IPS-18a (cell line): ENCODE measurements at regions not wholly inside any gene's neighbourhood (a gene's known extent, or its start where the extent isn't known, plus 50 kb on each side); places are given as distances from the start of the nearest gene placed in this dataset.

Experiments used
- H3K27ac ChIP-seq: one replicate; pipeline ENCODE4 v1.5.1; 2013; ENCODE audit warnings: low read length
- H3K27me3 ChIP-seq: one replicate; pipeline ENCODE4 v1.6.1; 2013; ENCODE audit warnings: mild to moderate bottlenecking, low read length; ENCODE audit not compliant: control insufficient read depth, insufficient read depth
- H3K36me3 ChIP-seq: one replicate; pipeline ENCODE4 v1.6.1; 2013; ENCODE audit warnings: low read depth, low read length; ENCODE audit not compliant: control insufficient read depth
- H3K4me1 ChIP-seq: one replicate; pipeline ENCODE4 v1.6.1; 2013; ENCODE audit warnings: low read depth, low read length; ENCODE audit not compliant: control insufficient read depth
- H3K4me3 ChIP-seq: one replicate; pipeline ENCODE4 v1.5.1; 2013; ENCODE audit warnings: low read length
- H3K9ac ChIP-seq: one replicate; pipeline ENCODE4 v1.6.1; 2013; ENCODE audit warnings: mild to moderate bottlenecking, low read length, moderate library complexity
- H3K9me3 ChIP-seq: one replicate; pipeline ENCODE4 v1.6.1; 2013; ENCODE audit warnings: low read depth, low read length; ENCODE audit not compliant: control insufficient read depth

DNA sequence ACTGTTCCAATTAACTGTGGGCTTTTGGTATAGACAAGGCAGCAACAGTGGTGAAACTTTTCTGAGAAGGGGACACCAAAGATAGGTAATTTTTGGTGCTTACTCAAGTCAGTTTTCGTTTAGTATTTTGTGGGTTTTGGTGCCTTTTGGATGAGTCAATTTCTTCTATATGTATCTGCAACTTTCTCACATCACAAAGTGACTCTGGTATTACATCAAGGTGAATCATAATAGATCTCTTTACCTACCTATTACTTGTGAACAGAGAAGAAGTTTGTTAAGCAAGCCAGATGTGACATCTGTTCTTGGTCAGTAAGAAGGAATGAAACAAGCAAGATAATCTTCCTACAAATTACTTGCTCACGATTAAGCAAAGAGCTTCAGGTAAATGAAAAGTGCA lies 732.4 kb upstream of the DPPA4 start:
- H3K4me1 ChIP-seq, result no peaks in the 10 kb centered on the region
- no peaks in the 10 kb centered on the region for H3K27me3 ChIP-seq
- H3K9me3 ChIP-seq, result peaks cover 16% of the 10 kb centered on the region
- no peak overlapping the region for H3K9ac ChIP-seq
- no peaks in the 10 kb centered on the region for H3K36me3 ChIP-seq
- H3K4me3 ChIP-seq, result no peak overlapping the region
- no peak overlapping the region for H3K27ac ChIP-seq

- no peak overlapping the region for H3K4me3 ChIP-seq
- peaks cover 16% of the 10 kb centered on the region for H3K9me3 ChIP-seq
- no peak overlapping the region for H3K27ac ChIP-seq
- H3K27me3 ChIP-seq, result no peaks in the 10 kb centered on the region
- H3K9ac ChIP-seq, result no peak overlapping the region
- no peaks in the 10 kb centered on the region for H3K36me3 ChIP-seq
- no peaks in the 10 kb centered on the region for H3K4me1 ChIP-seq
Observed at GRCh38 chr3:110070161-110070916, 733.0 kb upstream of the DPPA4 start.

GRCh38 chr3:110074095-110074494 lies 736.7 kb upstream of the DPPA4 start:
- H3K27ac ChIP-seq, result no peak overlapping the region
- no peak overlapping the region for H3K9ac ChIP-seq
- no peaks in the 10 kb centered on the region for H3K36me3 ChIP-seq
- H3K4me3 ChIP-seq, result no peak overlapping the region
- peaks cover 16% of the 10 kb centered on the region for H3K9me3 ChIP-seq
- H3K27me3 ChIP-seq, result no peaks in the 10 kb centered on the region
- no peaks in the 10 kb centered on the region for H3K4me1 ChIP-seq

DNA sequence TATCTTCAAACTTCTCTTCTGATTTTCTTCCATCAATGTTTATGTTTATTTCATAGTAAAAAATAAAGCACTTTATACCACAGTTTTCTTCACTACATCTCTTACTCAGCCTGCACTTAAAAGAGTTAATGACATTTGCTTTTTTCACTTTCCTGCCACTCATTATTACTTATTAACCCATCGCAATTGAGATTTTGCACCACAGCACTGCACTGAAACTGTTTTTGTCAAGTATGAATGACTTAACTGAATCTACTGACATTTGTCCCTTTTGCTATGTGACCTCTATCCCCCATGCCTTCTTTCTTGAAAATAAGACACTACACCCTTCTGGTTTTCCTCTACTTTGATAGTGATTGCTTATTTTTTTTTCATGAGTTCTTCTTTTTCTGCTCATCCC lies 739.7 kb upstream of the DPPA4 start:
- Histone ChIP-seq H3K4me1 (no peaks in the 10 kb centered on the region), H3K36me3 (no peaks in the 10 kb centered on the region), H3K4me3 (no peak overlapping the region), H3K9me3 (peaks cover 11% of the 10 kb centered on the region), H3K9ac (no peak overlapping the region), H3K27ac (no peak overlapping the region), H3K27me3 (no peaks in the 10 kb centered on the region)

DNA sequence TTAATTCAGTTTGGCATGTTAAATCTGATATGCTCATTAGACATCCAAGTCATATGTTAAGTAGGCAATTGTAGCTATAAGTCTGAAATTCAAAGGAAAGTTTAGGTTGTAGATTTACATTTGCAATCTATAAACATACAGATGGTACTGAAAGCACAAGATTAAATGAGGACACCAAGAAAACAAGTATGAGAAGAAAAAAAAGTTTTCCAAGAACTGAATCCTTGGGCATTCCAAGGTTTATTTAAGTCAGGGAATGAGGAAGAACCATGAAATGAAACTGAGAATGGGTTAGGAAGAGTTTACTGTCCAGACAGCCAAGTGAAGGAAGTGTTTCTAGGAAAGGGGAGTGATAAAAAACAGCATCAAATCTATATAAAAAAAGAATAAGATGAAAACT lies 756.1 kb upstream of the DPPA4 start:
- Histone ChIP-seq H3K9me3 (no peaks in the 10 kb centered on the region), H3K27me3 (no peaks in the 10 kb centered on the region), H3K36me3 (no peaks in the 10 kb centered on the region), H3K4me3 (no peak overlapping the region), H3K9ac (no peak overlapping the region), H3K27ac (no peak overlapping the region), H3K4me1 (no peaks in the 10 kb centered on the region)

DNA sequence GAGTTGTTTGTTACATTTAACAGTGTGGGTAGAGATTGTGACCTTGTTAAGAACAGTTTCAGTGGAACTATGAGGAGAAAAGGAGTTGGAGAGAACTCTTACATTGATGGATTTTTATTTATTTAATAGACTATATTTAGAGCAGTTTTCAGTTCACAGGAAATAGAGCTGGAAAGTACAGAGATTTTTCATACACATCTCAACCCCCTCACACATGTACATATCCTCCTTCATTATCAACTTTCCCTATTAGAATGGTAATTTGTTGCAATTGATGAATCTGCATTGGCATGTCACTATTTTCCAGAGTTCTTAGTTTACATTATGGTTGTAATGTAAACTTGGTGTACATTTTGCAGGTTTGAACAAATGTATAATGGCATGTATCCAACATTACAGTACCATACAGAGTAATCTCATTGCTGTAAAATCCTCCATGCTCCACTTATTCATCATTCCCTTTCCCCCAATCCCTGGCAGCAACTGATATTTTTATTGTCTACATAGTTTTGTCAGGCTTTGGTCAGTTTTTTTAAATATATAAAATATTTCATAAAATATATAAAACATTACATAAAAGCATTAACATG lies 756.6 kb upstream of the DPPA4 start:
- Histone ChIP-seq H3K9ac (no peak overlapping the region), H3K9me3 (no peaks in the 10 kb centered on the region), H3K36me3 (no peaks in the 10 kb centered on the region), H3K4me3 (no peak overlapping the region), H3K27ac (no peak overlapping the region), H3K27me3 (no peaks in the 10 kb centered on the region), H3K4me1 (no peaks in the 10 kb centered on the region)

GRCh38 chr3:110099711-110100110 lies 762.4 kb upstream of the DPPA4 start:
- no peaks in the 10 kb centered on the region for H3K9me3 ChIP-seq
- no peak overlapping the region for H3K9ac ChIP-seq
- no peak overlapping the region for H3K27ac ChIP-seq
- no peaks in the 10 kb centered on the region for H3K36me3 ChIP-seq
- H3K4me1 ChIP-seq, result peaks cover 9% of the 10 kb centered on the region
- no peaks in the 10 kb centered on the region for H3K27me3 ChIP-seq
- H3K4me3 ChIP-seq, result no peak overlapping the region

- Histone ChIP-seq H3K27ac (no peak overlapping the region), H3K9me3 (no peaks in the 10 kb centered on the region), H3K9ac (no peak overlapping the region), H3K4me1 (peaks cover 9% of the 10 kb centered on the region), H3K4me3 (no peak overlapping the region), H3K27me3 (no peaks in the 10 kb centered on the region), H3K36me3 (no peaks in the 10 kb centered on the region)
Observed at GRCh38 chr3:110101361-110101760, 764.0 kb upstream of the DPPA4 start.

DNA sequence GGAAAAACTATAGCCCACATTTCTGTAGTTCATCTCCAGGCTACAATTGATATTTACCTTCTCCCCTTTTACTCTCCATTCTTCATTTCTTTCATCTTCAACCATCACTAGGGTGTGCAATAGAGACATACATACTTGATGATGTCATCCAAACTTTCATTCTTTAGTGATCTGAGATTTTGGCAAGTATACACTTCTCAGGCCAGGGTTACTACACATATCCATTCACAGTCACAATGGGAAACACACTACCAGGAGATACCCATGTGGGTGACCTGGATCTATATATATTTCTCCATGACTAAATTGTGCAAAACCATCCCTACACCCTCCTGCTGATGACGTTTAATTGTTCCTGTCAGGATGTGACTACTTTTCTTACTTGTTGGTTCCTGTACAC lies 769.5 kb upstream of the DPPA4 start:
- Histone ChIP-seq H3K4me3 (no peak overlapping the region), H3K9ac (no peak overlapping the region), H3K4me1 (no peaks in the 10 kb centered on the region), H3K27ac (no peak overlapping the region), H3K9me3 (no peaks in the 10 kb centered on the region), H3K27me3 (no peaks in the 10 kb centered on the region), H3K36me3 (no peaks in the 10 kb centered on the region)

DNA sequence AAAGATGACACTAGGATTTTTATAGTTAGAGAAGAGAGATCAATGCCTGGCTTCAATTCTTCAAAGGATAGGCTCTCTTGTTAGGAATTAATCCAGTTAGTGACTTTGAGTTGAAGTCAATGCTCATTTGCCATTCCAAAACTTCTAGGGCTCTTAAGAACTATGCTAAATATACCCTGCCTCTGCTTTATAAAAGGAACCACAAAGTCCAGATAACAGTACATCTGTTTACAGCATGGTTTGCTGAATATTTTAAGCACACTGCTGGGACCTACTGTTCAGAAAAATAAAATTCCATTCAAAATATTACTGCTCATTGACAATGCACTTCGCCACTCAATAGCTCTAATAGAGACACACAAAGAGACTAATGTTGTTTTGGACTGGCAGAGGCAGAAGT lies 786.6 kb upstream of the DPPA4 start:
- Histone ChIP-seq H3K27ac (no peak overlapping the region), H3K36me3 (no peaks in the 10 kb centered on the region), H3K4me3 (no peak overlapping the region), H3K9ac (no peak overlapping the region), H3K9me3 (no peaks in the 10 kb centered on the region), H3K27me3 (no peaks in the 10 kb centered on the region), H3K4me1 (no peaks in the 10 kb centered on the region)

- H3K27me3 ChIP-seq, result no peaks in the 10 kb centered on the region
- H3K9me3 ChIP-seq, result no peaks in the 10 kb centered on the region
- no peaks in the 10 kb centered on the region for H3K36me3 ChIP-seq
- no peak overlapping the region for H3K27ac ChIP-seq
- H3K4me1 ChIP-seq, result no peaks in the 10 kb centered on the region
- no peak overlapping the region for H3K9ac ChIP-seq
- H3K4me3 ChIP-seq, result no peak overlapping the region
Observed at GRCh38 chr3:110126065-110126464, 788.7 kb upstream of the DPPA4 start.

- Histone ChIP-seq H3K27me3 (no peaks in the 10 kb centered on the region), H3K27ac (no peak overlapping the region), H3K9me3 (no peaks in the 10 kb centered on the region)
Observed at GRCh38 chr3:110133971-110134370, 796.6 kb upstream of the DPPA4 start.

More at GRCh38 chr3:110133971-110134370, 796.6 kb upstream of the DPPA4 start:
- Histone ChIP-seq H3K36me3 (no peaks in the 10 kb centered on the region), H3K4me1 (peaks cover 3% of the 10 kb centered on the region), H3K9ac (no peak overlapping the region), H3K4me3 (no peak overlapping the region)
